A549 (cell line): ENCODE measurements at regions not wholly inside any gene's neighbourhood (a gene's known extent, or its start where the extent isn't known, plus 50 kb on each side); places are given as distances from the start of the nearest gene placed in this dataset.

ENCODE experiments used
- BHLHE40 ChIP-seq: IDR thresholded peaks from 2 replicates; pipeline ENCODE4 v1.6.1; 2012; ENCODE audit warnings: low read depth, low read length, inconsistent platforms
- CHD2 ChIP-seq: fragments of 150-350 bp; IDR thresholded peaks from 2 replicates; pipeline ENCODE4 v1.6.1; 2014; ENCODE audit warnings: low read length; ENCODE audit not compliant: partially characterized antibody
- CTCF ChIP-seq: fragments of >200 bp; sonication (Bioruptor Twin); formaldehyde crosslinking; IDR thresholded peaks from 3 replicates; pipeline ENCODE4 v1.5.1; 2016
- EP300 ChIP-seq, 2 experiments: fragments of >200 bp; sonication (Bioruptor Twin); formaldehyde crosslinking; IDR thresholded peaks; 2 replicates in 1 of 2; 3 replicates in 1 of 2; pipeline ENCODE4 v1.6.1; 2016 to 2017
- HOXA7 ChIP-seq: fragments of 250-450 bp; sonication (Bioruptor Pico); IDR thresholded peaks from 2 replicates; pipeline ENCODE4 v1.5.0; 2020; ENCODE audit warnings: mild to moderate bottlenecking, moderate library complexity
- POLR2A ChIP-seq: IDR thresholded peaks from 2 replicates; pipeline ENCODE4 v1.6.1; 2012; ENCODE audit warnings: mild to moderate bottlenecking, low read length
- POLR2AphosphoS2 ChIP-seq: conservative IDR thresholded peaks from 2 replicates; pipeline ENCODE4 v1.6.1; 2012; ENCODE audit warnings: low read length, improper control_type of control experiment, inconsistent platforms
- TP53 ChIP-seq: fragments of 250-450 bp; sonication (Bioruptor Pico); IDR thresholded peaks from 2 replicates; pipeline ENCODE4 v1.5.0; 2021; ENCODE audit warnings: mild to moderate bottlenecking, moderate library complexity
- ZSCAN20 ChIP-seq: fragments of 250-450 bp; sonication (Bioruptor Pico); IDR thresholded peaks from 2 replicates; pipeline ENCODE4 v1.8.0; 2022; ENCODE audit warnings: mild to moderate bottlenecking, moderate library complexity
- TF ChIP-seq, protein P1 (sequence below): IDR thresholded peaks from 2 replicates; pipeline ENCODE4 v1.6.1; 2012

- TF ChIP-seq, protein P1, sequence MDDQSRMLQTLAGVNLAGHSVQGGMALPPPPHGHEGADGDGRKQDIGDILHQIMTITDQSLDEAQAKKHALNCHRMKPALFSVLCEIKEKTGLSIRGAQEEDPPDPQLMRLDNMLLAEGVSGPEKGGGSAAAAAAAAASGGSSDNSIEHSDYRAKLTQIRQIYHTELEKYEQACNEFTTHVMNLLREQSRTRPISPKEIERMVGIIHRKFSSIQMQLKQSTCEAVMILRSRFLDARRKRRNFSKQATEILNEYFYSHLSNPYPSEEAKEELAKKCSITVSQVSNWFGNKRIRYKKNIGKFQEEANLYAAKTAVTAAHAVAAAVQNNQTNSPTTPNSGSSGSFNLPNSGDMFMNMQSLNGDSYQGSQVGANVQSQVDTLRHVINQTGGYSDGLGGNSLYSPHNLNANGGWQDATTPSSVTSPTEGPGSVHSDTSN = no peak
- TF ChIP-seq CHD2 = no peak
- no peak for TF ChIP-seq POLR2A
- no peak for TF ChIP-seq CTCF
- TF ChIP-seq EP300 (IDR thresholded peaks at IDR 0.05) = no peak
- TF ChIP-seq TP53 (CRISPR knock-in tag) = no peak
- no peak for TF ChIP-seq HOXA7 (CRISPR knock-in tag)
- no peak for TF ChIP-seq ZSCAN20 (CRISPR knock-in tag)
- no peak for TF ChIP-seq BHLHE40
- no peak for TF ChIP-seq POLR2AphosphoS2
Measured at GRCh38 chr20:47950913-47951283, 165.6 kb upstream of the SULF2 start.
